A172 (cell line): ENCODE measurements at regions not wholly inside any gene's neighbourhood (a gene's known extent, or its start where the extent isn't known, plus 50 kb on each side); places are given as distances from the start of the nearest gene placed in this dataset.
"Not testable (repeated sequence)": the region's sequence is repeated elsewhere in the genome, so short reads cannot be mapped to it uniquely, and the experiment has no call there.

Experiments
- DNase-seq: peaks from one replicate; pipeline ENCODE4 v3.0.0-alpha.2; 2015; ENCODE audit warnings: low spot score

DNA sequence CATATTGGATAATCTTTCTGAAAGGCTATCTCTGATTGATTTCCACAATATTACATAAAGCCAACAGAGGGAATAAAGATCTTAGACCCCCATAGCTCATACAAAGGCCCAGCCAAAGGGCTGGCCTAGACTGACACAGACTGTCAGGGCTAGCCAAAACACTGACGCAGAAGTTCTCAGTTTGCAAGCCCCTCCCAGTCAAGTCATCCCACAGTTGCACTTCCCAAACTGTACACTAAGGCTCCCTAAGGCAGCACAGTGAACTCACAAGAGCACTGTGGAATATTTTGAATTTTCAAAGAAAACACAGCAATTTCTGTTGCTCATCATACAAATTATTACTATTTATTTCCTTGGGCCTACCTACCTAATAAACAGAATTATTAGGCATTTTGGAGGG is 244.9 kb downstream of the SP3 start:
- no peak for DNase-seq

DNA sequence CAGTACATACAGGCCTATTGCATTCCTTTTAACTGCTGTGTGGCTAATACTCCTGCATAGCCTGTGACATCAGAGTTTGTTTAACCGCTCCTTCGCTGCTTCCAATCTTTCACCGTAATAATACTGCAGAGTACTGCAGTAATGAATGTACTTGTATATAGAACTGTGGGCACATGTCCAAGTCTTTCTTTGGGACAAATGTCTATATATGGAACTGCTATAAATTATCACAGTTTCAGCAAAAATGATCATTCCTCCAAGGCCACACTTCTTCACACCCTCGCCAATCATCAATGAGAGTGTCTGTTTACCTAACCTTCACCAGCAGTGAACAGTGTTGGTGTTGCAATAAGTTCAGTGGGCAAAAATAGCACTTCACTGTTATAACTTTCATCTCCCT is 230.4 kb downstream of the SP3 start:
- DNase-seq = no peak

DNA sequence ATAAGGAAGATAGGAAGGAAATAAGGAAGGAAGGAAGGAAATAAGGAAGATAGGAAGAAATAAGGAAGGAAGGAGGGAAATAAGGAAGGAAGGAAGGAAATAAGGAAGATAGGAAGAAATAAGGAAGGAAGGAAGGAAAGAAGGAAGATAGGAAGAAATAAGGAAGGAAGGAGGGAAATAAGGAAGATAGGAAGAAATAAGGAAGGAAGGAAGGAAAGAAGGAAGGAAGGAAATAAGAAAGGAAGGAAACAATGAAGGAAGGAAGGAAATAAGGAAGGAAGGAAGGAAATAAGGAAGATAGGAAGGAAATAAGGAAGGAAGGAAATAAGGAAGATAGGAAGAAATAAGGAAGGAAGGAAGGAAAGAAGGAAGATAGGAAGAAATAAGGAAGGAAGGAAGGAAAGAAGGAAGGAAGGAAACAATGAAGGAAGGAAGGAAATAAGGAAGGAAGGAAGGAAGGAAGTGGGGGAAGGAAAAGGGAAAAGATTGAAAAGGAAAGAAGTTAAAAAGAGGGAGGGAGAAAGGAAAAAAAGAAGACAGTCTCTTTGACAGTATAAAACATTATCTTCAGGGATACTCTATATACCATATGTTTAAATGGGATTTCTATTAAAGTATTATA is 227.1 kb downstream of the SP3 start:
- not testable (repeated sequence) for DNase-seq

DNA sequence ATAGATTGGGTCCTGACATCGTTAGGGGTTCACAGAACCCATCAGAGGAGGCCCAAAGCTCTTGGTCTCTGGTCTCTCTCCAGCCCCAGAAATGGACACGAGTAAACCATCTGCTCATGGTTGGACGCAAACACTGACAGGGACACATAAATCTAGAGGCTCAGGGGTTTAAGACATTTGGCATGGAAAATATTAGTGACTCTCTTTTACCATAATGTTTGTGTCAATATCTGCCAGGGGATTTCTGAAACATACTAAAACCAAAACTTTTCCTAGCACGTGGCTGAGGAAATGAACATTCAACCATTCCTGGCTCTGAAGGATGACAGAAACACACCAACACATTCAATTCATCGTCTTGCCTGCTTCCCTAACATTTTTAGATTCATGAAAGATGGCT is 226.2 kb downstream of the SP3 start:
- no peak for DNase-seq

DNA sequence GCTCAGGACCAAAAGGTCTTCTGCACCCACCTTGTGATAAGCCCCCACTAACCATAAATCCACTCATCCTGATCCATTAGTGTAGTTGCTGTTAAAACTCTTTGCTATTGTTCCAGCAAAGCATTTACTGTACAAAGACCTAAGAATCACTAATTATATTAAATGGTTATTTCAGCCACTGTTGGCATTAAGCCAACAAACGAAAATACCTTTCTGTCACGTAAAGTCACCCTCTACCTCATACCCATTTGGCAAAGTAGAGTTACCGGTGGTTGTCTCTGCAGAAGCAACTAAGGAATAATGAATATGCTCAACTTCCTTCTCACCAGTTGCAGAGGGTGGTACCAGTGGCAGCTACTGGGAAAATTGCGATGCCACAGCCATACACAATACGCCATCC is 224.5 kb downstream of the SP3 start:
- DNase-seq = no peak

DNA sequence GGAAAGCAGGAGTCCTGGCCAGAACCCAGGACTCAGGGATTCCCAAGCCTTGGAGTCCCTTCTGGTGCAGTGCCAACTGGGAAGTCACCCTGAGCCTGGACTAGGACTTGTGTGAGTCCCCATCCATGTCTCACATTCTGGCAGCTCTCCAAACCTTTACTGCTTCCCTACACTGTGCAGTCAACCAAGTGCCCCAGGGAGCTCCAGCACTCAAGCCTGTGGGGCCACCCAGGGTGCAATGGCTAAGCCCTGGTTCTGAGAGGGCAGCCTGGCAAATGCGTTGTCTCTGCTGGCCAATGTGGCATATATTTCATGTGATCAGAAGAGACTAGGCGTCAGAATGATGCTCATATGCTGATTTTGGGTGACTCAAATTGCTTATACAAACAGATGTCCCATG is 223.4 kb downstream of the SP3 start:
- DNase-seq = no peak

GRCh38 chr2:173747035-173747434 is 218.1 kb downstream of the SP3 start:
- no peak for DNase-seq

DNA sequence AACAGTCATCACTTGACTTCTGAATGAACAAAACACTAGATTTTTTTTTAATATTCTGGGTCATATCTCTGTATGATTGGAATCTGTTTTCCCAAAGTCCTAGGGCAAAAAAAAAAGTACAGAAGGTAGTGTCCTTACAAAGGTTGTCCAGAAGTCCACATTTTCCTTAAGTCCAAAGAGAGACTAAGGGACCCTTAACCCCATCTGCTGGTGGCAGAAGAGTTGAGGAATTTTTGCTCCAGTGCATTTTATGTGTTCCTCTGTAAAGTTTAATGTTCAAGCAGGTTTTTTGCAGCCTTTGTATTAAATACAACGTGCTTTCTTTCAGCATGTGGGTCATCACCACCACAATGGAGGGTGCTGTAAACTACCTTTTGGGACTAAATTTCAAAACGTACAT is 215.9 kb downstream of the SP3 start:
- peak; percentile 45 for DNase-seq

GRCh38 chr2:173750353-173750801 is 214.8 kb downstream of the SP3 start:
- DNase-seq = no peak

DNA sequence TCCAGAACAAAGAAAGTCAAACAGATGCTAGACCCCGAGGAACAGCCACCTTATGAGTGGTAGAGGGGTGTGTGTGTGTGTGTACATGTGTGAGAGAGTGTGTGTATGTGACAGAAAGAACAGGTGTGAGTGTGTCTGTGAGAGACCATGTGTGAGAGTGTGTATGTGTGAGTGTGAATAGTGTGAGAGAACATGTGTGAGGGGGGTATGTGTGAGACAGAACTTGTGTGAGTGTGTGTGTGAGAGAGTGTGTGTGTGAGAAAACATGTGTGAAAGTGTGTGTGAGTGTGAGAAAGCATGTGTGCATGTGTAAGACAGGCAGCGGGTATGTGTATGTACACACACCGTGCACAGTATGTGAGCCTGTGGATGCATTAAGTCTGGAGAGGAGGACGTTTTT is 214.3 kb downstream of the SP3 start:
- no peak for DNase-seq

- DNase-seq = no peak
Observed at GRCh38 chr2:173751245-173751975, 213.8 kb downstream of the SP3 start.

GRCh38 chr2:173752152-173752551 is 213.0 kb downstream of the SP3 start:
- no peak for DNase-seq

GRCh38 chr2:173753441-173753840 is 211.7 kb downstream of the SP3 start:
- no peak for DNase-seq

GRCh38 chr2:173754165-173754564 is 211.0 kb downstream of the SP3 start:
- DNase-seq = no peak

- DNase-seq = no peak
Observed at GRCh38 chr2:173754837-173755236, 210.3 kb downstream of the SP3 start.

DNA sequence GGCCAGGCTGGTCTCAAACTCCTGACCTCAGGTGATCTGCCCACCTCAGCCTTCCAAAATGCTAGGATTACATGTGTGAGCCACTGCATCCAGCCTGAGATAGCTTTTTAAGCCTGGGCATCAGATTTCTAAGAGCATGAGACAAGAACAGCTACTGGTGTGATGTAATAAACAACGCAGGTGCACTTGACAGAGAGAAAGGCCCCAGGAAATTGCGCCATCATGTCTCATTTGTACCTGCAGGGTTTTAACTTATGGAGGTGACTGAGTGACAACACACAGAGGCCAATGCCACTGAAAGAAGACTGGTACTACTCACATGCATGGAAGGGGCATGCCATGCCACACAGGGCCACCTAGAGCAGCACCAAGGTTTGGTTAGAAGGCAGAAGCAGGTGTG is 209.4 kb downstream of the SP3 start:
- no peak for DNase-seq

- no peak for DNase-seq
Observed at GRCh38 chr2:173759959-173760358, 205.2 kb downstream of the SP3 start.

DNA sequence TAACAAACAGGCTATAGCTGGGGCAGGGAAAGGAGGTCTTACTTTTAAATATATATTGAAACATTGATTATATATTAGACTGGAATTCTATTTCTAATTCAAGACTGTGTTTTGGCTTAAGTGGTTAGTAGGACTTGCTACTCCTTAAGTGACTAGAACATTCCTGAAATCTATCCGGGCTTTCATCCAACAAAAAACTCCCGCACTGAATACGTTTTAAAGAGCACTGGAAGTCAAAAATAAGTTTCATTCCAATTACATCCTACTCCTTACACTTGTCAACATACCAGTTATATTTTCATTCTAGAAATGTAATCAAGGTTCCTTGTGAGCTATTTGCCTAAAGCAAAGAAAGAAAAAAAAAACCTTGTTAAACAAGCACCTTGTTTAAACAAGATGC is 204.6 kb downstream of the SP3 start:
- no peak for DNase-seq

- no peak for DNase-seq
Observed at GRCh38 chr2:173761603-173762119, 203.5 kb downstream of the SP3 start.

- no peak for DNase-seq
Observed at GRCh38 chr2:173762221-173762620, 203.0 kb downstream of the SP3 start.

DNA sequence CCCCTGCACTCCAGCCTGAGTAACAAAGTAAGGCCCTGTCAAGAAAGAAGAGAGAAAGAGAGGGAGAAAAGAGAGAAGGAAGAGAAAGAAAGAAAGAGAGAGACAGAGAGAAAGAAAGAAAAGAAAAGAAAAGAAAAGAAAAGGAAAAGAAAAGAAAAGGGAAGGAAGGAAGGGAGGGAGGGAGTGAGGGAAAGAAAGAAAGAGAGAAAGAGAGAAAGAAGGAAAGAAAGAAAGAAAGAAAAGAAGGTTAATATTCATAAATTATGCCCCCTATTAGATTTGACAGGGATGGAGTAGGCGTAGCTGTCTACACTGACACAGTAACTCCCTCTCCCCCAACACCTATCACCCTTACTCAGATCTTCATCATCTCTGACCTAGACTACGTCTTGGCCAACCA is 202.3 kb downstream of the SP3 start:
- no peak for DNase-seq

DNA sequence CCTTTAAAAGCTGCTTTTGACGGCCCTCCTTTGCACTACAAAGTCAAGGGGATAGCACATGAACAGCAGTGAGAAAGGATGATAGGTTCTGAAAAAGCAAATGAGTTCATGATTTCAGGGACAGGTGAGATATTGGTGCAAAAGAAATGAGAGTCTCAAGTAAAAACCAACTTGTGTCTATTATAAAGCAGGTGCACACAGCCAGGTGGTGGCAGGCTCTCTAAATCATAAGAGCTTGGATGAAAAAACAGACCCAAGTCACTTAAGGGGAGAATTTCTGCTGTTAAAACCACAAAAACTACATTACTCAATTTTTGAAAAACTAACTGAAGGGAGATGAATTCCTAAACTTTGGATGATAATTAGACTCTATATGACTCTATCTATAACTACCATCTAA is 201.5 kb downstream of the SP3 start:
- no peak for DNase-seq

DNA sequence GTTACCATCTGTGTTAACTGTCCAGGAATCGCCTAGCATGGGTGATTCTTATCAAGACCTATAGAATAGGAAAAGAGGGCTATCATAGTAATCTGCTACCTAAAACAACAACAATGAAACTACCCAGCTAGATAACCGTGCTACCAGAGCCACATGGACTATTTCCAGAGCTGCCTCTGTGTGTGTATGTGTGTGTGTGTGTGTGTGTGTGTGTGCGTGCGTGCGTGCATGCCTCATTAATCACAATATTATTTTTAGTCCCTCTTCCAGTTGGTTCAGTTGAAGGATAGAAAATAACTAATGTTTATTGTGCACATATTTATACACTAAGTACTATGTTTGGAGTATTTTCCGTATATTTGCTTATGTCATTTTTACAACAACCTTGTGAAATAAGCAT is 201.1 kb downstream of the SP3 start:
- no peak for DNase-seq
